ENCODE measurements at regions not wholly inside any gene's neighbourhood (a gene's known extent, or its start where the extent isn't known, plus 50 kb on each side); places are given as distances from the start of the nearest gene placed in this dataset.

GRCh38 chr7:54921116-54921515 lies 97.7 kb upstream of the EGFR start:
- TF ChIP-seq CTCF (IDR thresholded peaks at IDR 0.05) (no peak), POLR2AphosphoS5 (IDR thresholded peaks at IDR 0.05; ENCODE audit: low read depth, low read length) (no peak), SIN3A (IDR thresholded peaks at IDR 0.05; ENCODE audit: borderline replicate concordance, insufficient read depth, low read depth, low read length) (no peak)
- TF ChIP-seq, protein P1, sequence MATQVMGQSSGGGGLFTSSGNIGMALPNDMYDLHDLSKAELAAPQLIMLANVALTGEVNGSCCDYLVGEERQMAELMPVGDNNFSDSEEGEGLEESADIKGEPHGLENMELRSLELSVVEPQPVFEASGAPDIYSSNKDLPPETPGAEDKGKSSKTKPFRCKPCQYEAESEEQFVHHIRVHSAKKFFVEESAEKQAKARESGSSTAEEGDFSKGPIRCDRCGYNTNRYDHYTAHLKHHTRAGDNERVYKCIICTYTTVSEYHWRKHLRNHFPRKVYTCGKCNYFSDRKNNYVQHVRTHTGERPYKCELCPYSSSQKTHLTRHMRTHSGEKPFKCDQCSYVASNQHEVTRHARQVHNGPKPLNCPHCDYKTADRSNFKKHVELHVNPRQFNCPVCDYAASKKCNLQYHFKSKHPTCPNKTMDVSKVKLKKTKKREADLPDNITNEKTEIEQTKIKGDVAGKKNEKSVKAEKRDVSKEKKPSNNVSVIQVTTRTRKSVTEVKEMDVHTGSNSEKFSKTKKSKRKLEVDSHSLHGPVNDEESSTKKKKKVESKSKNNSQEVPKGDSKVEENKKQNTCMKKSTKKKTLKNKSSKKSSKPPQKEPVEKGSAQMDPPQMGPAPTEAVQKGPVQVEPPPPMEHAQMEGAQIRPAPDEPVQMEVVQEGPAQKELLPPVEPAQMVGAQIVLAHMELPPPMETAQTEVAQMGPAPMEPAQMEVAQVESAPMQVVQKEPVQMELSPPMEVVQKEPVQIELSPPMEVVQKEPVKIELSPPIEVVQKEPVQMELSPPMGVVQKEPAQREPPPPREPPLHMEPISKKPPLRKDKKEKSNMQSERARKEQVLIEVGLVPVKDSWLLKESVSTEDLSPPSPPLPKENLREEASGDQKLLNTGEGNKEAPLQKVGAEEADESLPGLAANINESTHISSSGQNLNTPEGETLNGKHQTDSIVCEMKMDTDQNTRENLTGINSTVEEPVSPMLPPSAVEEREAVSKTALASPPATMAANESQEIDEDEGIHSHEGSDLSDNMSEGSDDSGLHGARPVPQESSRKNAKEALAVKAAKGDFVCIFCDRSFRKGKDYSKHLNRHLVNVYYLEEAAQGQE (IDR thresholded peaks at IDR 0.05; ENCODE audit: insufficient read depth in 1 of 2, low read depth in 2 of 2, low read length in 1 of 2): no peak

All from Panc1 (cell line).